BE2C (cell line): ENCODE measurements at regions not wholly inside any gene's neighbourhood (a gene's known extent, or its start where the extent isn't known, plus 50 kb on each side); places are given as distances from the start of the nearest gene placed in this dataset.

Experiments
- DNase-seq: peaks from one replicate; pipeline ENCODE4 v3.0.0-alpha.2; 2020
- H3K27me3 ChIP-seq: fragments of 250-450 bp; sonication (Bioruptor Pico); 2 replicates; pipeline ENCODE4 v1.5.1; 2020; ENCODE audit warnings: mild to moderate bottlenecking
- H3K36me3 ChIP-seq: fragments of 250-450 bp; sonication (Bioruptor Pico); 2 replicates; pipeline ENCODE4 v1.5.1; 2020; ENCODE audit warnings: mild to moderate bottlenecking
- H3K4me1 ChIP-seq: fragments of 250-450 bp; sonication (Bioruptor Pico); 2 replicates; pipeline ENCODE4 v1.5.1; 2020
- H3K4me3 ChIP-seq: 2 replicates; pipeline ENCODE4 v1.5.1; 2011; ENCODE audit warnings: low read depth, low read length
- H3K9me3 ChIP-seq: fragments of 250-450 bp; sonication (Bioruptor Pico); 2 replicates; pipeline ENCODE4 v1.5.1; 2020
- CTCF ChIP-seq: IDR thresholded peaks from 2 replicates; pipeline ENCODE4 v1.5.1; 2012; ENCODE audit warnings: mild to moderate bottlenecking, low read depth, low read length

- H3K9me3 ChIP-seq, result no peaks in the 10 kb centered on the region
- H3K4me1 ChIP-seq, result no peaks in the 10 kb centered on the region
- H3K36me3 ChIP-seq, result no peaks in the 10 kb centered on the region
- TF ChIP-seq CTCF, result no peak
- H3K27me3 ChIP-seq, result no peaks in the 10 kb centered on the region; the same call in 1 of the 2 replicates
- no peak for DNase-seq
- H3K4me3 ChIP-seq, result no peak overlapping the region
Measured at GRCh38 chr7:25311346-25311745, 83.1 kb upstream of the NPVF start.

GRCh38 chr7:25312968-25313367 is 84.7 kb upstream of the NPVF start:
- no peaks in the 10 kb centered on the region for H3K9me3 ChIP-seq
- DNase-seq, result no peak
- no peaks in the 10 kb centered on the region for H3K4me1 ChIP-seq
- no peaks in the 10 kb centered on the region; the same call in 1 of the 2 replicates for H3K27me3 ChIP-seq
- H3K4me3 ChIP-seq, result no peak overlapping the region
- no peak for TF ChIP-seq CTCF
- H3K36me3 ChIP-seq, result no peaks in the 10 kb centered on the region

- Histone ChIP-seq H3K27me3 (peaks cover under 1% of the 10 kb centered on the region; the same call in 1 of the 2 replicates), H3K4me3 (no peak overlapping the region), H3K4me1 (no peaks in the 10 kb centered on the region), H3K9me3 (no peaks in the 10 kb centered on the region), H3K36me3 (no peaks in the 10 kb centered on the region)
- no peak for TF ChIP-seq CTCF
- DNase-seq, result no peak
Measured at GRCh38 chr7:25313526-25313925, 85.2 kb upstream of the NPVF start.

- H3K4me3 ChIP-seq, result no peak overlapping the region
- no peaks in the 10 kb centered on the region for H3K4me1 ChIP-seq
- H3K36me3 ChIP-seq, result no peaks in the 10 kb centered on the region
- TF ChIP-seq CTCF, result no peak
- peaks cover 4% of the 10 kb centered on the region; the same call in 1 of the 2 replicates for H3K27me3 ChIP-seq
- H3K9me3 ChIP-seq, result no peaks in the 10 kb centered on the region
- no peak for DNase-seq
Measured at GRCh38 chr7:25314094-25314730, 85.9 kb upstream of the NPVF start.

- Histone ChIP-seq H3K36me3 (no peaks in the 10 kb centered on the region), H3K27me3 (peaks cover 9% of the 10 kb centered on the region; the same call in 1 of the 2 replicates), H3K4me1 (no peaks in the 10 kb centered on the region), H3K9me3 (no peaks in the 10 kb centered on the region), H3K4me3 (no peak overlapping the region)
- DNase-seq, result no peak
- no peak for TF ChIP-seq CTCF
Measured at GRCh38 chr7:25314731-25315267, 86.5 kb upstream of the NPVF start.

- Histone ChIP-seq H3K4me3 (no peak overlapping the region), H3K4me1 (no peaks in the 10 kb centered on the region), H3K27me3 (peaks cover 13% of the 10 kb centered on the region), H3K9me3 (no peaks in the 10 kb centered on the region), H3K36me3 (no peaks in the 10 kb centered on the region)
- TF ChIP-seq CTCF, result no peak
- DNase-seq, result no peak
Measured at GRCh38 chr7:25316366-25316765, 88.1 kb upstream of the NPVF start.
